ENCODE measurements at regions not wholly inside any gene's neighbourhood (a gene's known extent, or its start where the extent isn't known, plus 50 kb on each side); places are given as distances from the start of the nearest gene placed in this dataset.

DNA sequence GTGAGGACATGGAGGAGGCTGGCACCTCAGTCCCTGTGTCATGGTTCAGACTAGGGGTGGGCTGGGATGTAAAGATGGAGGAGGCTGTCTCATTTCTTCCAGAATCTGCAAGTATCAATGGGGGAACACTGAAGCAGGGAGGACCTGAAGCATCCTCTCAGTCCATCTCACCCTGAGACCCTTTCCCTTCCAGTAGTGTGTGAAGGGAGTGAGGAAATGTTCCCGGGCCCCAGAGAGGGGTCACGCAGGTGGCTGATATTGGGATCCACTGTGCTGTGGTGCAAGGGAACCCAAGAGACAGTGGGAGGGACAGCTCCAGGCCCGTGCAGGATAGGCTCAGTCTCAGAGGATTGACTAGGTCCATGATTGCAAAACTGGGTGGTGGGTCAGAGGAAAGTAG, 72.2 kb upstream of the ADPGK start:
- H3K9me3 ChIP-seq (ENCODE audit: control extremely low read depth in 1 of 3, control insufficient read depth in 2 of 3, insufficient read depth in 1 of 3, low read length in 2 of 3) = no peaks in the 10 kb centered on the region
- no peaks in the 10 kb centered on the region for H3K36me3 ChIP-seq (replicated peaks in 1 of 2; ENCODE audit: control extremely low read depth in 1 of 2, control insufficient read depth in 1 of 2, extremely low read depth in 1 of 2, insufficient read depth in 2 of 2, low read length in 1 of 2)
- no peak overlapping the region for H2AFZ ChIP-seq (ENCODE audit: insufficient read depth, low read depth, low read length, poor library complexity, severe bottlenecking)
- Mint-ChIP-seq H3K27ac (no peak overlapping the region), H3K4me3 (no peak overlapping the region), H3K4me1 (no peaks in the 10 kb centered on the region), H3K27me3 (peaks cover 22% of the 10 kb centered on the region), H3K9me3 (ENCODE audit: insufficient read depth) (no peaks in the 10 kb centered on the region)
- intact Hi-C loops (cut with micrococcal nuclease) = no loop called here
- H3K4me1 ChIP-seq (ENCODE audit: control insufficient read depth in 2 of 2, insufficient read depth in 2 of 2, low read length in 2 of 2) = no peaks in the 10 kb centered on the region
- no peaks in the 10 kb centered on the region for H3K79me2 ChIP-seq (ENCODE audit: control insufficient read depth, insufficient read depth, low read length)
- POLR2A ChIA-PET = no interaction called here
- WGBS (ENCODE audit: insufficient coverage) = 85% methylated on average over 3 of the region's 3 CpGs
- no peak overlapping the region for H3K4me2 ChIP-seq (replicated peaks; ENCODE audit: low read depth, low read length, poor library complexity, severe bottlenecking)
- ATAC-seq (ENCODE audit: low read depth) (no peak), DNase-seq (no peak)
- H3K27ac ChIP-seq (ENCODE audit: low read length in 2 of 2) = no peak overlapping the region
- H3K4me3 ChIP-seq (ENCODE audit: control extremely low read depth in 1 of 5, extremely low read depth in 1 of 5, insufficient read depth in 1 of 5, low read depth in 2 of 5, low read length in 4 of 5) = no peak overlapping the region
- peaks cover 0 to 4% (median 1%) of the 10 kb centered on the region in 4 experiments for H3K27me3 ChIP-seq (replicated peaks in 1 of 4; ENCODE audit: control extremely low read depth in 1 of 4, control insufficient read depth in 3 of 4, insufficient read depth in 4 of 4, low read length in 3 of 4)
- no peak overlapping the region for H3K9ac ChIP-seq (ENCODE audit: low read length)
- CTCF ChIA-PET = no interaction called here
- H4K20me1 ChIP-seq (ENCODE audit: control insufficient read depth, insufficient read depth, low read length, poor library complexity, severe bottlenecking) = no peaks in the 10 kb centered on the region
- TF ChIP-seq EZH2 (IDR thresholded peaks at IDR 0.05; ENCODE audit: borderline replicate concordance, insufficient read depth, low read depth, low read length, poor library complexity, severe bottlenecking) = no peak
- TF ChIP-seq, protein P1, sequence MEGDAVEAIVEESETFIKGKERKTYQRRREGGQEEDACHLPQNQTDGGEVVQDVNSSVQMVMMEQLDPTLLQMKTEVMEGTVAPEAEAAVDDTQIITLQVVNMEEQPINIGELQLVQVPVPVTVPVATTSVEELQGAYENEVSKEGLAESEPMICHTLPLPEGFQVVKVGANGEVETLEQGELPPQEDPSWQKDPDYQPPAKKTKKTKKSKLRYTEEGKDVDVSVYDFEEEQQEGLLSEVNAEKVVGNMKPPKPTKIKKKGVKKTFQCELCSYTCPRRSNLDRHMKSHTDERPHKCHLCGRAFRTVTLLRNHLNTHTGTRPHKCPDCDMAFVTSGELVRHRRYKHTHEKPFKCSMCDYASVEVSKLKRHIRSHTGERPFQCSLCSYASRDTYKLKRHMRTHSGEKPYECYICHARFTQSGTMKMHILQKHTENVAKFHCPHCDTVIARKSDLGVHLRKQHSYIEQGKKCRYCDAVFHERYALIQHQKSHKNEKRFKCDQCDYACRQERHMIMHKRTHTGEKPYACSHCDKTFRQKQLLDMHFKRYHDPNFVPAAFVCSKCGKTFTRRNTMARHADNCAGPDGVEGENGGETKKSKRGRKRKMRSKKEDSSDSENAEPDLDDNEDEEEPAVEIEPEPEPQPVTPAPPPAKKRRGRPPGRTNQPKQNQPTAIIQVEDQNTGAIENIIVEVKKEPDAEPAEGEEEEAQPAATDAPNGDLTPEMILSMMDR (IDR thresholded peaks at IDR 0.05) = no peak

DNA sequence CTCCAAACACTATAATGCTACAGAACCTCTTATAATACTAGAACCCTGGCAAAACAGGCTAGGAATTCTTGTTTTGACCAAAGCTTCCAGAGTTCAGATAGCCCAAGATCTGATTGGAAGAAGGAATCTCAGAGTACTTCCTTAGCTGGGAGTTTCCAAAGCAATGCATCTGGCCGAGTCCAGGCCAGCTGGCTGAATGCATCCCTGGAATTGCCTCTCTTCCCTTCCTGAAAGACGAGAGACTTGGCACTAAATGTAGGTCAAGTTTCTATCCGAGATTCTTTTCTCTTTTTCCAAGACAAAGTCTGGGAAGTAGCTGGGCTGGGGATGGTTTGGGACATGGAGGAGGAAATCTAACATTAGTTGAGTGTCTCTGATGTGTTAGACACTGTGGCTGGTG, 68.7 kb upstream of the ADPGK start:
- ChIA-PET CTCF (no interaction called here), POLR2A (no interaction called here)
- no peaks in the 10 kb centered on the region for H3K79me2 ChIP-seq (ENCODE audit: control insufficient read depth, insufficient read depth, low read length)
- H3K4me3 Mint-ChIP-seq = no peak overlapping the region
- H3K4me1 Mint-ChIP-seq = no peaks in the 10 kb centered on the region
- no peaks in the 10 kb centered on the region for H3K9me3 ChIP-seq (ENCODE audit: control extremely low read depth in 1 of 3, control insufficient read depth in 2 of 3, insufficient read depth in 1 of 3, low read length in 2 of 3)
- no peak overlapping the region for H3K9ac ChIP-seq (ENCODE audit: low read length)
- no peak overlapping the region for H3K27ac ChIP-seq (ENCODE audit: low read length in 2 of 2)
- intact Hi-C loops (cut with micrococcal nuclease) = no loop called here
- WGBS (ENCODE audit: insufficient coverage) = no CpG with 5 or more reads among the region's 3 CpGs
- H2AFZ ChIP-seq (ENCODE audit: insufficient read depth, low read depth, low read length, poor library complexity, severe bottlenecking) = no peak overlapping the region
- no peak overlapping the region for H3K27ac Mint-ChIP-seq
- ATAC-seq (ENCODE audit: low read depth) (no peak), DNase-seq (no peak)
- no peak overlapping the region for H3K4me3 ChIP-seq (ENCODE audit: control extremely low read depth in 1 of 5, extremely low read depth in 1 of 5, insufficient read depth in 1 of 5, low read depth in 2 of 5, low read length in 4 of 5)
- no peak overlapping the region for H3K4me2 ChIP-seq (replicated peaks; ENCODE audit: low read depth, low read length, poor library complexity, severe bottlenecking)
- no peaks in the 10 kb centered on the region for H3K36me3 ChIP-seq (replicated peaks in 1 of 2; ENCODE audit: control extremely low read depth in 1 of 2, control insufficient read depth in 1 of 2, extremely low read depth in 1 of 2, insufficient read depth in 2 of 2, low read length in 1 of 2)
- TF ChIP-seq, protein P1 (IDR thresholded peaks at IDR 0.05) = no peak
- TF ChIP-seq EZH2 (IDR thresholded peaks at IDR 0.05; ENCODE audit: borderline replicate concordance, insufficient read depth, low read depth, low read length, poor library complexity, severe bottlenecking) = no peak
- peaks cover 0 to 12% (median 4%) of the 10 kb centered on the region in 4 experiments for H3K27me3 ChIP-seq (replicated peaks in 1 of 4; ENCODE audit: control extremely low read depth in 1 of 4, control insufficient read depth in 3 of 4, insufficient read depth in 4 of 4, low read length in 3 of 4)
- H3K27me3 Mint-ChIP-seq = peaks cover 48% of the 10 kb centered on the region
- no peaks in the 10 kb centered on the region for H4K20me1 ChIP-seq (ENCODE audit: control insufficient read depth, insufficient read depth, low read length, poor library complexity, severe bottlenecking)
- H3K9me3 Mint-ChIP-seq (ENCODE audit: insufficient read depth) = no peaks in the 10 kb centered on the region
- H3K4me1 ChIP-seq (ENCODE audit: control insufficient read depth in 2 of 2, insufficient read depth in 2 of 2, low read length in 2 of 2) = no peaks in the 10 kb centered on the region

All from B cell (primary cell).